ENCODE measurements at regions not wholly inside any gene's neighbourhood (a gene's known extent, or its start where the extent isn't known, plus 50 kb on each side); places are given as distances from the start of the nearest gene placed in this dataset.

DNA sequence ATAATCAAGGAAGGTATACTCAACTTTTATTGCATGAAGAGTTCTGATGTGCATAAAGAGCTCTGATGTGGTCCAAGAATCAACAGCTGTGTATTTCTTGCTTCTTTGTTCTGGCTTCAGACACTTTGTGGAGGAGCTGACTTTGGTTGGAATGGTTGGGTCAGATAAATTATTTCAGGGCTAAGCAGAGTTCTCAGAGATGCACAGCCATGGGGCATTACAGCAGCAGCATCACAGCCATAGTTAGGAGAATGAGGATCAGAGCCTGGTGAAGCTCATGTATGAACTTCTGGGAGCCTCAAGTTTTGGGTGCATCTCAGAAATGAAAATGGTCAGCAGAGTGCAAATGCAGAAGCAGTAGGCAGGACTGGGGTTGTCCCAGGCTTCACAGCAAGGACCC is 267.4 kb upstream of the RUNX1 start:
- Histone ChIP-seq H3K79me1 (ENCODE audit: insufficient read depth, low read depth, low read length, poor library complexity, severe bottlenecking) (no peaks in the 10 kb centered on the region), H4K20me1 (ENCODE audit: control insufficient read depth, insufficient read depth, insufficient read length) (no peaks in the 10 kb centered on the region), H2BK5ac (ENCODE audit: insufficient read length, low read length) (no peak overlapping the region), H4K91ac (ENCODE audit: insufficient read length, low read depth, low read length) (no peak overlapping the region), H3K18ac (ENCODE audit: insufficient read length, low read depth, low read length) (no peak overlapping the region), H3K9me3 (ENCODE audit: control insufficient read depth, low read depth, low read length) (no peaks in the 10 kb centered on the region), H2AFZ (ENCODE audit: low read length) (no peak overlapping the region), H3K23me2 (ENCODE audit: insufficient read length, low read depth, low read length, poor library complexity, severe bottlenecking) (no peaks in the 10 kb centered on the region), H3T11ph (ENCODE audit: low read length) (no peak overlapping the region), H2AK5ac (ENCODE audit: insufficient read length, low read length) (no peak overlapping the region), H3K4me1 (ENCODE audit: insufficient read depth, low read length) (no peaks in the 10 kb centered on the region), H3K23ac (ENCODE audit: insufficient read length, low read depth, low read length) (no peak overlapping the region), H2BK15ac (ENCODE audit: low read depth, low read length) (no peak overlapping the region), H3K27me3 (ENCODE audit: insufficient read depth, low read length) (no peaks in the 10 kb centered on the region), H3K14ac (ENCODE audit: insufficient read depth, low read length) (no peak overlapping the region), H3K9ac (ENCODE audit: extremely low read depth, insufficient read length, low read length) (no peak overlapping the region), H3K27ac (ENCODE audit: insufficient read length, low read depth, low read length) (no peak overlapping the region), H2BK12ac (ENCODE audit: insufficient read length, low read depth, low read length) (no peak overlapping the region), H3K4me2 (ENCODE audit: insufficient read depth, insufficient read length, low read length) (no peak overlapping the region), H3K4ac (ENCODE audit: low read depth, low read length) (no peak overlapping the region), H3K56ac (ENCODE audit: insufficient read length, low read depth, low read length) (no peak overlapping the region), H4K8ac (replicated peaks; ENCODE audit: insufficient read length, low read depth, low read length) (no peak overlapping the region), H2BK20ac (ENCODE audit: low read depth, low read length, poor library complexity, severe bottlenecking) (no peak overlapping the region), H2BK120ac (ENCODE audit: low read depth, low read length, poor library complexity, severe bottlenecking) (no peak overlapping the region), H3K79me2 (ENCODE audit: insufficient read depth, low read length) (no peaks in the 10 kb centered on the region), H4K5ac (ENCODE audit: insufficient read length, low read depth, low read length) (no peak overlapping the region)
- TF ChIP-seq, protein P1, sequence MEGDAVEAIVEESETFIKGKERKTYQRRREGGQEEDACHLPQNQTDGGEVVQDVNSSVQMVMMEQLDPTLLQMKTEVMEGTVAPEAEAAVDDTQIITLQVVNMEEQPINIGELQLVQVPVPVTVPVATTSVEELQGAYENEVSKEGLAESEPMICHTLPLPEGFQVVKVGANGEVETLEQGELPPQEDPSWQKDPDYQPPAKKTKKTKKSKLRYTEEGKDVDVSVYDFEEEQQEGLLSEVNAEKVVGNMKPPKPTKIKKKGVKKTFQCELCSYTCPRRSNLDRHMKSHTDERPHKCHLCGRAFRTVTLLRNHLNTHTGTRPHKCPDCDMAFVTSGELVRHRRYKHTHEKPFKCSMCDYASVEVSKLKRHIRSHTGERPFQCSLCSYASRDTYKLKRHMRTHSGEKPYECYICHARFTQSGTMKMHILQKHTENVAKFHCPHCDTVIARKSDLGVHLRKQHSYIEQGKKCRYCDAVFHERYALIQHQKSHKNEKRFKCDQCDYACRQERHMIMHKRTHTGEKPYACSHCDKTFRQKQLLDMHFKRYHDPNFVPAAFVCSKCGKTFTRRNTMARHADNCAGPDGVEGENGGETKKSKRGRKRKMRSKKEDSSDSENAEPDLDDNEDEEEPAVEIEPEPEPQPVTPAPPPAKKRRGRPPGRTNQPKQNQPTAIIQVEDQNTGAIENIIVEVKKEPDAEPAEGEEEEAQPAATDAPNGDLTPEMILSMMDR (conservative IDR thresholded peaks at IDR 0.05): no peak
- peaks cover 3% of the 10 kb centered on the region in 2 experiments; a peak in 2 of 4 replicates for H3K4me1 Mint-ChIP-seq
- H3K4me3 Mint-ChIP-seq: no peak overlapping the region
- no peaks in the 10 kb centered on the region for H3K9me3 Mint-ChIP-seq
- H3K27ac Mint-ChIP-seq: no peak overlapping the region
- no peak for DNase-seq
- no peaks in the 10 kb centered on the region; the same call in 1 of the 2 replicates for H3K27me3 Mint-ChIP-seq (ENCODE audit: low read depth)
- H3K36me3 Mint-ChIP-seq (ENCODE audit: insufficient read depth in 1 of 3, low read depth in 3 of 3): no peaks in the 10 kb centered on the region; a peak in 1 of 7 replicates

Data from H9 (cell line).